HG02973 (cell line): ENCODE measurements at regions not wholly inside any gene's neighbourhood (a gene's known extent, or its start where the extent isn't known, plus 50 kb on each side); places are given as distances from the start of the nearest gene placed in this dataset.
"Not testable (repeated sequence)": the region's sequence is repeated elsewhere in the genome, so short reads cannot be mapped to it uniquely, and the experiment has no call there.

Experiments
- ATAC-seq: cut with Tn5 transposase; IDR thresholded peaks from one replicate; pipeline ENCODE4 v1.9.1; 2021; ENCODE audit warnings: moderate library complexity; ENCODE audit not compliant: unreplicated experiment

DNA sequence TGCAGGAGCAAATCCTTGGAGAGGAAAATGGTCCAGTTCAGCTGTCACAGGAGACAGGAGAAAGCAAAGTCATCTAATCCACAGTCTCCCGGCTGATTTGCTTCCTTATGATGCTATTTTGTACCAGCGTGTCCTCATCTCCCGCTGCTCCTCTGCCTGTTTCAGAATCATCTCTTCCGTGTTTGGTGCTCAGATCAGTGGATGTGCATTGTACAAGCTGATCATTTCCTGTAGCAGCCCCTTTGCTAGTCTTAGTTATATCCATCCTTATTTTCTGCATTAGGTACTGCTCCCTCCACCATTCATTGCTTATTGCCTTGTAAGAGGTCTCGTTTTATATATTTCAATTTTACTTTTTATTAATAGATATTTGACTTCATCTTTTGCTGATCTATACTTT lies 219.9 kb upstream of the PRSS58 start:
- ATAC-seq = not testable (repeated sequence)

DNA sequence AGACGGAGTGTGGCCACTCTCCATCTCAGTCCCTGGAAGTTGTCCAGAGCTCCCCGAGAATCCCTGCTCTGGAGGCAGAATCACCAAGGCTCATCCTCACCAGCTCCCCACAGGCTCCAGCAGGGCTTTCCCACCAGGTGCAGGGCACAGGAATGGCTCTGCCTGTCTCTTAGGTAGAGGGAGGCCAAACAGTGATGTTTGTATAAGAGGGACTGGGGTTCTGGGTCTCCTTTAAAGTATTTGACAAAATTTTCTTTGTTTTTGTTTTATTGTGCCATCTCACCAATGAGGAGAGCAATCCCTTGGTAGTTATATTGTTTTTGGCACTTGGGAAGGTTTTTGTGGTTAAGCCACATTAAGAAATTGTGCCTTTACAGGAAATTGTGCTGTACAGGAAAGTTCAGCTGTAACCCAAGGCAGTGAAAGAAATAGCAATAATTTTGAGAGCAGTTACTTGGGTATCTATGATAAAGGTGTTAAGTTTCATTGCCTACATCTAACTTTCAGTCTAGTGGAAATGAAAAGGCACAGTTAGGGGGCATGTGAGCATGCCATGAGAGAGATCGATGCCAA lies 219.3 kb upstream of the PRSS58 start:
- ATAC-seq = no peak

DNA sequence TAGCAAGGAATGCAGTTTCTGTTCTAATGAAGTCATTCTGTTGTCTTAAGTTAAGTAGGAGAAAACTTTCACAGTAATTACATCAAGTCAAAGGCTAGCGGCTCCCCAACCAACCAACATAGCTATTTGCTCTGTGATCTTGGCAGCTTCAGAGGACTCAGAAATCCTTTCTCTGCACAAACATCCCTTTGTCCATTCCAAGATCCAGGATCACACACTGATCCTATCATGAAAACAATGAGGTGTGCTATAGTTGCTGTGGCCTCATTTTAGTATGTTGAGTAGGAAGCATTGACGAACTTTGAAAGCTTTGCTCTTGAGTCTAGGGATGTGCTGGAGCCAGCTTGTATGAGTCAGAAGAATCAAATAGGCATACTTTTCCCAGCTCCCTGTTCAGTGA lies 218.2 kb upstream of the PRSS58 start:
- ATAC-seq = no peak

DNA sequence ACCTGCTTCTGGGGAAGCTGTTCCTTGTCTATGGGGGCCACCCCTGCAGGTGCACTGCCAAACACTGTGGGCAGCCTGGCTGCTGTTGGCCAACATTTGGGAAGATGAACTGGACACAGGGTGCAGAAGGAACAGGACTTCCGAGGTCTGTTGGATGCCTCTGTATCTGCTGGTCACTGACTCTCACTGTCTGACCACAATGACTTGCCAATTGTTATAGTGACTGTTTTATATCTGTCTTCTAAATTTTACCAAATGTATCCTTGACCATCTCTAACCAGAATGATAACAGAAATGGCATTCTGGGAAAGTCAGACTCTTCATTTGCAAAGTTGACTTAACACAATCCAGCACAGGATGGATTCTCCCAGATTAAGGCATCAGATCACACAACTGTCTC lies 214.0 kb upstream of the PRSS58 start:
- no peak for ATAC-seq

DNA sequence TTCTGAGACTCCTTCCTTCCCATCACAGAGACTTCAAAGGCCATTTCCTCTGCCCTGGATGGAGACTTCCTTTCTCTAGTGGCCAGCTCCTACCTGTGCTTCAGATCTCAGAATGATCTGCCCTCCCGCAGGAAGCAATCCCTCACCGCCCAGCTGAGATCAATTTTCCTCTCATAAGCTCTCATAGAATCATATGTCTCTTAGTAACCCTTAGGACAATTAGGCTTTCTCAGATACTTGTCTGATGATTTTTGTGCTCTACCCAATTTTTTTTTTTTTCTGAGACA lies 212.6 kb upstream of the PRSS58 start:
- no peak for ATAC-seq

DNA sequence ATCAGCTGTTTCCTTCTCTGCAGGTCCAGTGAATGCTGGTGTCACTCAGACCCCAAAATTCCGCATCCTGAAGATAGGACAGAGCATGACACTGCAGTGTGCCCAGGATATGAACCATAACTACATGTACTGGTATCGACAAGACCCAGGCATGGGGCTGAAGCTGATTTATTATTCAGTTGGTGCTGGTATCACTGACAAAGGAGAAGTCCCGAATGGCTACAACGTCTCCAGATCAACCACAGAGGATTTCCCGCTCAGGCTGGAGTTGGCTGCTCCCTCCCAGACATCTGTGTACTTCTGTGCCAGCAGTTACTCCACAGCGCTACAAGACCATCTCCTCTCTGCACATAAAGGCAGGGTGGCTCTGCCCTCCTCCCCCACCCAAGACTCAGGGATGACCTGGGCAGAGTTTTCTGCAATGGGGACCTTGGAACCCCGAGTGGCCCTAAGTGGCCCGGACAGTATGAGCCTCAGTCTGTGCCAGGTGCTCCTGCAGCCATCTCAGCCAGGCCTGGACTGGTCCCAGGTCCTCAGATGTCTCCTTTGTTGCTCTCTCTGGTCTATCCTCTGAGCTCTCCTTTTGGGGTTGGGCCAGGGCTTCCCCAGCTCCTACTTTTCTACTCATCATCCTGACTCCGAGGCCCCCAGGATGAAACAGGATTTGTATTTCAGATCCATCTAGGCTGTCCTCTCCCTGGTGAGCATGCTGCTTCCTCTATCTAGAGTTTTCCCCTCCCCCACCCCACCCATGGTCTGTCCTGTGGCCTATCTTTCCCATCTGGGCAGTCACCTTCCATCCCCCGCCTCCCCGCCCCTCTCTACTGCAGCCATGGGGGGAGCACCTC lies 212.1 kb upstream of the PRSS58 start:
- ATAC-seq = no peak

DNA sequence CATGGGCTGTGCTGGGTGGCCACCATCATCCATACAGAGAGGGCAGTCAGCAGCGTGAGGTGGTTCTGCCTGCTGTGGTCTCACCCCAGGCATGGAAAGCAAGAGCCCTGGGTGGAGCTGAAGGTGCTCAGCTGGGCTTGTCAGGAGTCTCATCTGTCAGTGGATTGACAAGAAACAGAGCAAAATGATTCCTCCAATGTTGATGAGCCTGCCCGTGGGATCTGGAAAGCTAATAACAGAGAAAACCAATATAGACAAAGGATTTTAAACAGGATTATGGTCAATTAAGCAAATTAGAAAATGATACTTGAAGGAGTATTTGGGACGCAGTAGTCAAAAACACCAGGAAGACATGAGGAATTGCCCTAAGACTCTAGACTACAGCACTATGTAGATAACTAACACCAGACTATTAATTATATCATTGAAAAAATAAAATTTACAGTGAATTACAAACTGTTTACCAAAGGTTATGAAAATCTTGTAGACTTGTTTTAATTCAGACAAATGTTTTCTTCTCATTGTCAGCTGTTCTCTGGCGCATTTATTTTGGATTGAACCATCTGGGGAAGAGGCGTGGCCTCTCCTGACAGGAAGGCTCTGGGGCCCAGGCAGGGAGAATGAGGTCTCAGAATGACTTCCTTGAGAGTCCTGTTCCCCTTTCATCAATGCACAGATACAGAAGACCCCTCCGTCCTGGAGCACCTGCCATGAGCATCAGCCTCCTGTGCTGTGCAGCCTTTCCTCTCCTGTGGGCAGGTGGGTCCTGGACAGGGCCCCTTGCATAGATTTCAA lies 211.2 kb upstream of the PRSS58 start:
- no peak for ATAC-seq

DNA sequence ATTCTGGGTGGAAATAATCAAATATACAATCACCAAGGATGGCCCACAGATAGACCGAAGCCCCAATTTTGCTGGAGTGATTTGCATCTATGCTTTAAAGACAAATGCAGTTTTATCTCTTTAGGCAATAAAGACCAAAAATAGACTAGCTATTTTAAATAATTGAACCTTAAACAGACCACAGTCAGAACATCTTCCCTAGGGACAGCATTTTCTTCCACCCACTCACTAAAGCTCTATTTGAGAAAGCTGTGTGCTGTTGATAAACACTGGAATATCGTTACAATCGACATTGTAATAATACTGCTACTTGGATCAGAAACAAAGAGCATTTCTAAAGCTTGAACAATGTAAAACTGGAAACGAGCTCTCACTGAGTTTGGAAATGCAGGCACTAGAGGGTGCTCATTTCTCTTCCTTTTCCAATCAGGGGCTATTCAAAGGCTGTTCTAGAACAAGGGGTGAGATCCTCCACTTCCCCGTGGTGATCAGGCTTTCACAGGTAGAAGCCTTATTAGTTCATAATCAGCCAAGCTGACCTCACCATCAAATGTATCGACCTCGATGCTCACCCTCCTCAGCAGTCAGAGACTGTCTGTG lies 209.3 kb upstream of the PRSS58 start:
- ATAC-seq = not testable (repeated sequence)

DNA sequence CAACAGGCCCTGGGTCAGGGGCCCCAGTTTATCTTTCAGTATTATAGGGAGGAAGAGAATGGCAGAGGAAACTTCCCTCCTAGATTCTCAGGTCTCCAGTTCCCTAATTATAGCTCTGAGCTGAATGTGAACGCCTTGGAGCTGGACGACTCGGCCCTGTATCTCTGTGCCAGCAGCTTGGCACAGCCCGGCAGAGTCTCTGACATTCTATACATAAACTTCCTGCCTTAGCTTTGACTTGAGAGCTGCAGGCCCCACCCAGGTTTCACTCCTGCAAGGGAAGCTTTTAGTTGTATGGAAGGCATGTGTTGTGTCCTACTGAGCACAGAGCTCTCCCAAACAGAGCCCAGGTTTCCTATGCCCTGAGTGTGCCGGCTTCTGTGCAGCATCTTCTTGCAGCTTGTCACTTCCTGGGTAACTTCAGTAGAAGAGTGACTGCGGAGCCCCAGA lies 205.6 kb upstream of the PRSS58 start:
- ATAC-seq = no peak

DNA sequence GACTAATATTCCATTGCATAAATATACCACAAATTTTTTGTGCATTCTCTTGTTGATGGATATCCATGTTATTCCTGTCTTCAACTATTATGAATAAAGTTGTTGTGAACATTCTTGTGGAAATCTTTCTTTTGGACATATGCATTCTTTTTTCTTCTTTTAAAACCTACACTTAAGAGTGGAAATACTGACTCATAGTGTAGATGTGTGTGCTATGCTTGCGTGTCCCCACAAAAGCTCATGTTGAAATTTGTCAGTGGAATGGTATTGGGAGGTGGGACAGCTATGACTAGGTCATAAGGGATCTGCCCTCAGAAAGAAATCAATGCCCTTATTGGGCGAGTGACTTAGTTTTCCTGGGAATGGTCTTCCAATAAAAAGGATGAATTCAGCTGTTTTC lies 203.6 kb upstream of the PRSS58 start:
- no peak for ATAC-seq

DNA sequence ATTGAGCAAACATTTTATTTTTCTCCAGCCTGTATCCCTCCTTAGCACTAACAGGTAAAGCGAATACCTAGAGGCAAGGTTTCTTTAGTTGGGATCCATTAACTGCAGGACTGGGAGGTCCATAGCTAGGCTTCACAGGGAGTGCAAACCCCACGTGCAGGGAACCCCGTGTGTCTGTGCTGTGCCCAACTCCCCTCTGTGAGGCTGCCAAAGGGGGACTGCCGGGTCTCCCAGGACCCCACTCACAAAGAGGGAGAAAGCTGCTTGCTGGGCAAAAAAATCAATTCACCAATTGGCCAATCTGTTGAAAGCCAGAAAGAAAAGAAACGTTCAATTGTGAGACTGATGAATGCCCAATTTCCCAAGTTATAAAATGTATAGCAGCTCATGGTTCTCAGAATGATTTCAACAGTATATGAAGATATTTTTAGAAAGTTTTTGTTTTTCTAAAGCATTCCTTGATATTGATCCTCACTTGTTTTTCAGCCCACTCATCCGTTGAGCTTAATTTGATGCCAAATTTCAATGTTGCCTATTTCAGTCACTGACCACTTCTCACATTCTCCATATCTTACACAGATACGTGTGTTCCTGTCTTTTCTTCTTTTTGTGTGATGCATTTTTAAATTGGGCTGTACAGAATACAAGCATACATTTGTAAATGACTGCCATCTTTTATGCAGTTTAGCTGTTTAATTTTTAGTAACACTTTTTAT lies 202.7 kb upstream of the PRSS58 start:
- no peak for ATAC-seq

DNA sequence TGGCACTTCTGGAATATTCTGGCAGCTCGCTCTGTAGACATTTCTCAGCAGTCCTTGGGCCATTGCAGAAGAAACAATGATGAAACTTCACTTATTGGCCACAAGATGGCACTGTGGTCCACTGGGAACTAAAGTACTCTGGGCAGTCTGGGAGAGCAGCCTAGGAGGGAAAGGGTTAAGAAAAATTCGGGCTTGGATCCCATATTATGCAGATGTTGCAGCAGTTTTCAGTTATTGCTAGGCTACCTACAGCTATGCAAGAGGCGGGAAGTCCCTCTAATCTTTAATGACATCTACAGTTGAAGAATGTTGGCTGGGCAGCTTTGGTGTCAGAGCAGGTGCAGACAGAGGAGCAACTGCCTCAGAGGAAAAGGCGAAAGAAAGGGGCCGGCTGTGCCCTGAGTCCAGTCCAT lies 201.7 kb upstream of the PRSS58 start:
- ATAC-seq = peak; percentile 84

DNA sequence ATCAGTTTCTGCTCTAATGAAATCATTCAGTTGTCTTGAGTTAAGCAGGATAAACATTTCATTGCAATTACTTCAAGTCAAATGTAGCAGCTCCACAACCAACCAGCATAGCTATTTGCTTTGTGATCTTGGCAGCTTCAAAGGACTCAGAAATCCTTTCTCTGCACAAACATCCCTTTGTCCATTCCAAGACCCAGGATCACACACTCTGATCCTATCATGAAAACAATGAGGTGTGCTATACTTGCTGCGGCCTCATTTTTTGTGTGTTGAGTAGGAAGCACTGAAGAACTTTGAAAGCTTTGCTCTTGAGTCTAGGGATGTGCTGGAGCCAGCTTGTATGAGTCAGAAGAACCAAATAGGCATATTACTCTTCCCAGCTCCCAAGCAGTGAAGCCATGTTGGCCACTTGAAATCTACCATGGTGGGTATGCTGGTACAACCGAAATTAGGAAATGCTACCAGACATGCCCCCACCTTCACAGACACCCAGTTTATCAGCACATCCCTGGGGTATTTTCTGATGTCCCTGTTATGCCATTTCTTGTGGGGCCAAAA lies 199.4 kb upstream of the PRSS58 start:
- ATAC-seq = no peak

DNA sequence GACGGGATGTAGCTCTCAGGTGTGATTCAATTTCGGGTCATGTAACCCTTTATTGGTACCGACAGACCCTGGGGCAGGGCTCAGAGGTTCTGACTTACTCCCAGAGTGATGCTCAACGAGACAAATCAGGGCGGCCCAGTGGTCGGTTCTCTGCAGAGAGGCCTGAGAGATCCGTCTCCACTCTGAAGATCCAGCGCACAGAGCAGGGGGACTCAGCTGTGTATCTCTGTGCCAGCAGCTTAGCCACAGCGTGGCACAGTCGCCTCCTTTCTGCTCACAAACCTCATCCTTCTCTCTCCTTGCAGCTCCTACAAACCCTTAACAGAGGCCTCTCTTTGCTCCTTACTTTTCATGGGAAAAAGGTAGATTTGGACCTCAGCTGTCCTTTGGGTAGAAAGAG lies 197.5 kb upstream of the PRSS58 start:
- no peak for ATAC-seq

DNA sequence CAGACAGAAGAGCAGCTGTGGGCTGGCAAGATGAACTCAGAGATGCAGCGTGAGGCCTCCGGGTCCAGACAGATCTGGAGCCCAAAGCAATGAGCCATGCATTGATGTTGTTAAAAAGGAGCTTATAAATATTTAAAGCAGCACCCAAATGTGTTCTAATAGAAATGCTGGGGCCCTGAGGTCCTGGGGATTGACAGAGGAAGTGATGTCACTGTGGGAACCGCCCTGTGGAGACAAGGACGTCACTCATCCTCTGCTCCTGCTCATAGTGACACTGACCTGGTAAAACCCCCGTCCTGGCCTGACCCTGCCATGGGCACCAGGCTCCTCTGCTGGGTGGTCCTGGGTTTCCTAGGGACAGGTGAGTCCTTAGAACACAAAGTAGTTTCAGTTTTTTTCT lies 197.0 kb upstream of the PRSS58 start:
- ATAC-seq = no peak

DNA sequence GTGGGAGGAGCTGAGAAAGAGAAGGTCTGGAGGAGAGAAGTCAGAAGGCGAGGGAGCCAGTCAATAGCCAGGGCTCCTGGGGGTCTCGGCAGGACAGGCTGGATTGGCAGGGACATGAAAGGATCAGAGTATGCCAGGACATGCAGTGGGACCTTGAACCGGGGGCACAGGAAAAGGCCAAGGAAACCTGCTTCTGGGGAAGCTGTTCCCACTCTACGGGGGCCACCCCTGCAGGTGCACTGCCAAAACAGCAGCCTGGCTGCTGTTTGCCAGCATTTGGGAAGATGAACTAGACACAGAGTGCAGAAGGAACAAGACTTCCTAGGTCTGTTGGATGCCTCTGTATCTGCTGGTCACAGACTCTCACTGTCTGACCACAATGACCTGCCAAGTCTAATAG lies 194.9 kb upstream of the PRSS58 start:
- ATAC-seq = no peak

DNA sequence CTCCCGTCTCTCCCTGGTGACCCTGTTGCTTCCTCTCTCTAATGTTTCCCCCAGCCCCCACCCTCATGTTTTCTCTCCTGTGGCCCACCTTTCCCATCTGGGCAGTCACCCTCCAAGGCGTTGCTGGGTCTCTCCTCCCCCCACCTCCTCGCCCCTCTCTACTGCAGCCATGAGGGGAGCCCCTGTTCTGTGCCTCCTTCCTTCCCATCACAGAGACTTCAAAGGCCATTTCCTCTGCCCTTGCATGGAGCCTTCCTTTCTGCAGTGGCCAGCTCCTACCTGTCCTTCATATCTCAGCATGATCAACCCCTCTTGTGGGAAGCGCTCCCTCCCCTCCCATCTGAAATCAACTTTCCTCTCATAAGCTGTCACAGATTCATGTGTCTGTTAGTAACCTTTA lies 194.0 kb upstream of the PRSS58 start:
- no peak for ATAC-seq

DNA sequence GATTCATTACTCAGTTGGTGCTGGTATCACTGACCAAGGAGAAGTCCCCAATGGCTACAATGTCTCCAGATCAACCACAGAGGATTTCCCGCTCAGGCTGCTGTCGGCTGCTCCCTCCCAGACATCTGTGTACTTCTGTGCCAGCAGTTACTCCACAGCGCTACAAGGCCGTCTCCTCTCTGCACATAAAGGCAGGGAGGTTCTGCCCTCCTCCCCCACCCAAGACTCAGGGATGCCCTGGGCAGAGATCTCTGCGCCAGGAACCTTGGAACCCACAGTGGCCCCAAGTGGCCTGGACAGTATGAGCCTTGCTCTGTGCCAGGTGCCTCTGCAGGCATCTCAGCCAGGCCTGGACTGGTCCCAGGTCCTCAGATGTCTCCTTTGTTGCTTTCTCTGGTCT lies 193.4 kb upstream of the PRSS58 start:
- ATAC-seq = no peak

DNA sequence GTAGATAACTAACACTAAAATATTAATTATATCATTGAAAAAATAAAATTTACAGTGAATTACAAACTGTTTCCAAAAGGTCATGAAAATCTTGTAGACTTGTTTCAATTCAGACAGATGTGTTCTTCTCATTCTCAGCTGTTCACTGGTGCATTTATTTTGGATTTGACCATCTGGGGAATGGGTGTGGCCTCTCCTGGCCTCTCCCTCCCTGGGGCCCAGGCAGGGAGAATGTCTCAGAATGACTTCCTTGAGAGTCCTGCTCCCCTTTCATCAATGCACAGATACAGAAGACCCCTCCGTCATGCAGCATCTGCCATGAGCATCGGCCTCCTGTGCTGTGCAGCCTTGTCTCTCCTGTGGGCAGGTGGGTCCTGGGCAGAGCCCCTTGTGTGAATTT lies 192.8 kb upstream of the PRSS58 start:
- ATAC-seq = no peak

DNA sequence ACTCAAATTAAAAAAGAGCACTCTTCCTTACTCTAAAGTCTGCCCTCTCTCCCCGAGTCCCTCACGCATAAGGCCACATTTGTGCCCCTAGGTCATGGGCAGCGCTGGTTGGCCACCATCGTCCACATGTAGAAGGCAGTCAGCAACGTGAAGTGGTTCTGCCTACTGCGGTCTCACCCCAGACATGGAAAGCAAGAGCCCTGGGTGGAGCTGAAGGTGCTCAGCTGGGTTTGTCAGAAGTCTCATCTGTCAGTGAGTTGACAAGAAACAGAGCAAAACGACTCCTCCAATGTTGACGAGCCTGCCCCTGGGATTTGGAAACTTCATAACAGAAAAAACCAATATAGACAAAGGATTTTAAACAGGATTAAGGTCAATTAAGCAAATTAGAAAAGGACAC lies 192.3 kb upstream of the PRSS58 start:
- no peak for ATAC-seq

DNA sequence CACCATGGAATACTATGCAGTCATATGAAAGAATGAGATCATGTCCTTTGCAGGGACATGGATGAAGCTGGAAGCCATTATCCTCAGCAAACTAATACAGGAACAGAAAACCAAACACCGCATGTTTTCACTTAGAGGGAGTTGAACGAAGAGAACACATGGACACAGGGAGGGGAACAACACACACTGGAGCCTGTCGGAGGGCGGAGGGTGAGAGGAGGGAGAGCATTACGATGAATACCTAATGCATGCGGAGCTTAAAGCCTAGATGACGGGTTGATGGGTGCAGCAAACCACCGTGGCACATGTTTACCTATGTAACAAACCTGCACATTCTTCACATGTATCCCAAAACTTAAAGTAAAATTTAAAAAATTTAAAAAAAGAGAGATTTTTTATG lies 191.0 kb upstream of the PRSS58 start:
- not testable (repeated sequence) for ATAC-seq
